GM19239 (cell line): ENCODE measurements at regions not wholly inside any gene's neighbourhood (a gene's known extent, or its start where the extent isn't known, plus 50 kb on each side); places are given as distances from the start of the nearest gene placed in this dataset.

Experiments
- DNase-seq: peaks from one replicate; pipeline ENCODE4 v3.0.0; 2011; ENCODE audit warnings: low spot score; ENCODE audit not compliant: insufficient read length
- FAIRE-seq: peaks from 2 replicates; lab custom pipeline; 2011; peaks lifted over from hg19 to GRCh38; lab: Jason Lieb, UNC

DNA sequence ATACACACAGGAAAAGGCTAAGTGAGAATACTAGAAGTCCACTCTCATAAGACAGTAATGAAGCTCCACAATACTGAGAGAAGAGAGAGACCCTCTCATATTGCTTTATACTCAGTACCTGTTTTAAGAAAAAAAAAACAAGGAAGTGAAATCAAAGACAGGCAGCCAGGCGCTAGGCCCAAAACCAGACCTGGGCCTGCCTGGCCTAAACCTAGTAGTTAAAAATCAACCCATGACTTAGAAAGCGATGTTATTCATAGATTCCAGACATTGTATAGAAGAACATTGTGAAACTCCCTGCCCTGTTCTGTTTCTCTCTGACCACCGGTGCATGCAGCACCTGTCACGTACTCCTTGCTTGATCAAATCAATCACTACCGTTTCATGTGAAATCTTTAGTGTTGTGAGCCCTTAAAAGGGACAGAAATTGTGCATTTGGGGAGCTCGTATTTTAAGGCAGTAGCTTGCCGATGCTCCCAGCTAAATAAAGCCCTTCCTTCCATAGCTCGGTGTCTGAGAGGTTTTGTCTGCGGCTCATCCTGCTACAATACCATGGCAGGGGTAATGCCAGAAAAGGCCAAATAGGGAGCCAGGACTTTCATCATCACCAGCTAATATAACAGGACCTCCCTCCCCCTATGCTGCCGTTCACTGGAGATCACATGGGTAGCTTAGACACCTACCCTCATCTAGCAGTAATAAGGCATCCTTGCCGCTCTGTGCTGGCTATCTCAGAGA, 1294.1 kb downstream of the NSUN3 start:
- DNase-seq = no peak
- FAIRE-seq = peak; percentile 89

DNA sequence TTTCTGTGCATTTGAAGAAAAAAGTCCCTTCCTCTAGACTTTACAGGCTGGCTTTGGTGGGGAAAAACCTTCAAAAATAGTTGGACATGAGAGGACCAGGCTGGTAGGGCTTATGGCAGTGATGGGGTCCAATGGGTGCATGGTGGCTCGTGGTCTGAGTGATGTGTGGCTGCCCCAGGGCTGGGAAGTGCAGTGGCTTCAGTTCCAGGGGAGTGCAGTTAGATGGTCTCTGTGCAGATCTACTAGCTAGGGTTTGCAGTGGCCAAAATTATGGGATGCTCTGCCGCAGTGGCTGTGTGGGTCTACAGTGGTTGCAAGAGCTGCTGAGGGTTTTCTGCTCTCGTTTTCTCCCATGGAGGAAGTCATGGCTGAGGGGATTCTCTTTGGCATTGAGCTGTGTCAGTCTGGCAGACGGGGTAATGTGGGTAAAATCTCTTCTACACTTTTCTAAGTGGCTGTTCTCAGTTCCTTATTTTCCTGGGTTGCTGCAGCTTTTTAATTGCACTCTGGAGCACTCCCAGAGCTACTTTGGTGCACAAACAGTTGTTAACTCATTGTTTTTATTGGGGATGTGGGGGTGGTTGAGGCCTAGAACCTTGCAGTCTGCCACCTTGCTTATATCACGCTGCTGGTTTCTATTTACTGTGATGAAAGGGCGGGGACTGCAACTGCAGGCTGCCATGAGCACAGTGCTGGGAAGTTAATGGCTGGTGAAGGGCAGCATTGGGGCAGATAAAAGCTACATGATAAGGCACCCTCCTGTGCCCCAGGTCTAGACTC, 1324.6 kb downstream of the NSUN3 start:
- DNase-seq = no peak
- FAIRE-seq = no peak

DNA sequence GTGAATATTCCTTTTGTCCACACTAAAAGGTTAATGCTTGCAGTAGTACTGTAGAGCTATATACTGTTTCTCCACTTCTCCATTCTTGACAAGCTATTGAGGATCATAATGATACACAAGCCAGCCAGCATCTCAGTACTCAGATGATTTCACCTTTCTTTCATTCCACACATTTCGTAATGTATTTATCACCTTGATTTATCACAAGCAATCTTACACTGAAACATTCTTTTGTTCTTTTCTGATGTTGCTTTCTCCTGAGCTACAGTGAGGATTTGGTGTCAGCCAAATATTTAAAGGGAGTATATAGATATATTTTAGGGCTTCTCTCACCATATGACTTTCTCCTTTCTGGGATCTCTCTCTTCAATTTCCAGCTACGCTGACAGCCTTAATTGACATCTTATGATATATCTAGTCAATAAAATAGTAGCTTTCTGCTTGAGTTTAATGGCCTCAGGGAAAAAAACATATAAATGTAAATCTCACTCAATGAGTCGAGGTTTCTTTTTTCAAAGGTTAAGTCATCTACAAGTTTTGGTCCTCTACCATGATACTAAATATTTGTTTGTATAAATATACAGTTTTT, 1327.0 kb downstream of the NSUN3 start:
- no peak for FAIRE-seq
- no peak for DNase-seq

DNA sequence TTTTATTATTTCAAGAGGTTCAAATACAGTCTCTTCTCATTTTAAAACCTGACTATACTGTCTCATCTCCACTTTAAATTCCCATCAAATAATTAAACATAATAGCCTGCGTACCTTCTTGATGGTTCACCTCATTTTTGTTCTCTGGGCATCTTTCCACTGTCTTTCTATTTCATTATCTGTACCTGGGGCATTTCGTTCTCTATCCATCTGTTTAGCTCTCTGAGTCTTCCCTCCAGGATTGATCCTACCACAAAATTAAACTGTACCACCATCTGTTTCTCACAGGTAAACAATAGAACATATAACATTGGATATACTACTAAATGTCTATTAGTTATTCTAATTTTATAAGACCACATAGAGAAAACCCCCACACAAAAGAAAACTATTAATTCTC, 1331.4 kb downstream of the NSUN3 start:
- DNase-seq (no peak), FAIRE-seq (no peak)

DNA sequence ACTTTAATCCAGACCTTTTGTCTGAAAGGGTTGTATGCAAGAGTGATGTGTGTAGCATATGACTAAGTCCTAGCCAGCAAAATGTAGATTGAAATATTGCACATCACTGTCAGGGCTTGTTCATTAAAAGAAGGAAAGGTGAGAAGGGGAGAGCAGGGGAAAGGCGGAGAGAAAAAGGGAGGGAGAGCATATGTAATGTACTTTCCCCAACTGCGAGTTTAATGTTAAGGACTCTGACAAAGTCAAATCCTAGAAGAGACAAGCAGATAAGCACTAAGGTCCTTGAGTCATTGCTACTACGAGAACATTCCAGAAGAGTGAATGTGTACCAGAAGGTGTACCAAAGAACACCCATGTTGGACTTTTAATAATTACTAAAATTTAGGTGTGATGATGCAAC, 1336.7 kb downstream of the NSUN3 start:
- DNase-seq (no peak), FAIRE-seq (no peak)

DNA sequence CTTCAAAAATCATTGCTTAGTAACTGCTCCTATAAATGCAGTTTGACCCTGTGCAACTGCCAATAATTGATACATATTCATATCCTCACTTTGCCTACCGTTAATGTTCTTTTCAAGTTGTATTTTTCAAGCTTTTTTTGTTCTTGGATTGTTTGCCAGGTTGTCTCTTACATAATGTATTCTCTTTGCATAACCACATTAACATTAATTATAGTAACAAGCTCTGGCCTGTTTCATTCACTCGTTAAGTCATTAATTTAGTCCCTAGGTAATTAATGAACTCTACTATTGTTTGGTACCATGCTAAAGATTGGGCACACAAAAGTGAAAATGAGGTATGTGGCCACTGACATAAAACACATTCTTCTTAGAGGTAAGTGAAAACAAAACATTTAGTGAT, 1338.8 kb downstream of the NSUN3 start:
- peak; percentile 23 for FAIRE-seq
- no peak for DNase-seq

DNA sequence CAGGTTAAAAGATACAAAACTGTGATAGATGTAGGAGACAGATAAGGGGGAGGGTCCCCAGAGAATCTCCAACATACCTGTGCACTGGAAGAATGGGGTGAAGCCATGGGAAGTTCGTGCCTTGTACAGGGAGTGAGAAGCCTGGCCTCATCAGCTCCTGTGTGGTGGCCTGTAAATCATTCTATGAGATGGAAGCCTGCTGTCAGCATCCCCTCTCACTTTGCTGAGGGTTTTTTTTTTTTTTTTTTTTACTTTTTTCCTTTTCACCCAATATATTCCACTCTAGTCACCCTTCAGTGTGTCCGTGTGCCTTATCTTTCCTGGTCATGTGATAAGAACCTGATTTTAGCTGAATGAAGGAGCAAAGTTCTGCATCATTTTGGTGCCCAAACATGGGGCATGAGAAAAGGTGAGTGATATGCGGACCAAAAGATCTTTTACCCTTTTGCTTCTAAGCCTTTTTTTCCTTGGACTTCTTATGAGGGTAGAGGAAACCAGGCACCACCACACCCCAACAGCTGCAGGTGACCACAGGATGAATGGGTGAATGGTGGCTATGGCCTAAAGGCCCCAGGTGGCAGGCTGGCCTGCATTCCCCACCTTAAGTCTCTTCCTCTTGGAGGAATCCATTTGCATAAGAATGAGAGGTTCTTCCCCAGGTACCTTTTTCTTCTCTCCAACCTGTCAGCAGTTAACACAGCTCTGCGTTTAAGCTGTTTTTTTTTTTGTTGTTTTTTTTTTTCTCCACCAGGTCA, 1345.0 kb downstream of the NSUN3 start:
- DNase-seq (no peak), FAIRE-seq (no peak)

DNA sequence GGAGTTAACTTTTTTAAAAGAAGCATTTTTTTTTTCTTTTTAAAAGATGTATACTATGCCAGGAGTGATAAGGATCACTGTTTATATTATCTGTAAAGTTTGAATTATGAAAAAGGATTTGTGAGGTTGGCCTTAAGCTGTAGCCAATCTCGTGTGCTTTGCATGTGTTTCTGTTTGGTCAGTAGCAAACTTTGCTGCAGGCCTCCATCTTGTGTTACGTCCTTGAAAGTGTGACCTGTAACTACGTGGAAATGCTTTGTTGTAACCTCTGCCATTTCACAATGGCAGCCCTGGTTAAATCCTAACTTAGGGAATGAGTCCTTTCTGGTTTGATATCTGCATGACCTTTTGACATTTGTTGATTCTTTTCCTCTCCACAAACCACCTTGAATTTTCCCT, 1345.6 kb downstream of the NSUN3 start:
- FAIRE-seq (no peak), DNase-seq (no peak)

DNA sequence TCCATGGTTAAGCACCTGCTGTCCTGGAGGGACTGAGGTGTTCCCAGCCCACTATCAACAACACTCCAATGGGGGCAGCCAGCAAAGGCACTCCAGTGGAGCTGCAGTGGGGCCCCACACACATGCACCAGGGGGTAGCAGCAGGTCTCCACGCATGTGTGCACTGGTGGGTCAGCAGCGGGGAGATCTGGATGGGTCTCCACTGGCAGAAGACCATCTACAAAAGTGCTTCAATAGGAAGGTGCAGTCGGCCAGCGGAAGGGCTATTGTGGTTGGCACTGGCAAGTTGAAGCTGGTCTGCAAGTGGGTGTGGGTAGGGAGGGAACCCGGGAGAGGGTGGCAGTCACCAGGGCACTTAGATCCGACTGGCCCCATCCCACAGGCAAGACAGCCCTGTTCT, 1355.4 kb downstream of the NSUN3 start:
- no peak for FAIRE-seq
- no peak for DNase-seq

DNA sequence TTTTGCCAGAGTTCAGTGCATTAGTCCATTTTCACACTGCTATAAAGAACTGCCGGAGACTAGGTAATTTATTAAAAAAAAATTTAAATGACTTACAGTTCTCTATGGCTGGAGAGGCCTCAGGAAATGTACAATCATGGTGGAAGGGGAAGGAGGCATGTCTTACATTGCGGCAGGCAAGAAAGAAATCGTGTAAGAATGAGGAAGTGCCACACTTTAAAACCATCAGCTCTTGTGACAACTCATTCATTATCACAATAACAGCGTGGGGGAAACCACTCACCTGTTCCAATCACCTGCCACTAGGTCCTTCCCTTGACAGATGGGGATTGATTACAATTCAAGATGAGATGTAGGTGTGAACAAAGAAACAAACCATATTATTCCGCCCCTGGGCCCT, 1361.4 kb downstream of the NSUN3 start:
- DNase-seq (no peak), FAIRE-seq (no peak)

DNA sequence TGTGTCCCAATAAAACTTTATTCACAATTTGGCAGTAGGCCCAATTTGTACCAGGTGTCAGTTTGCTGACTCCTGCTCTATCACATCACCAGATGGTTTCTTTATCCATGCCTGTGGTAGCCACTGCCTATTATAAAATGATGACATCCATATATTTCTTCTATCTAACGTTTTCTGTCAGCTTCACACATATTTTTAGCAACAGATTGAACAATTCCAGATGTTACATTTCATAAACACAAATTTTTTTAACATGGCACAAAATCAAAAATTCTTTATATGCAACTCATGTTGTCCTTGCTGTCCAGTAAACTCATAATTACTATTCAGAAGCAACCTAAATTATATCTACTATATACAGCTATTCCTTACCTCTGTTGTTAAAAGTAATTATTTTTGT, 1371.6 kb downstream of the NSUN3 start:
- DNase-seq (no peak), FAIRE-seq (no peak)

DNA sequence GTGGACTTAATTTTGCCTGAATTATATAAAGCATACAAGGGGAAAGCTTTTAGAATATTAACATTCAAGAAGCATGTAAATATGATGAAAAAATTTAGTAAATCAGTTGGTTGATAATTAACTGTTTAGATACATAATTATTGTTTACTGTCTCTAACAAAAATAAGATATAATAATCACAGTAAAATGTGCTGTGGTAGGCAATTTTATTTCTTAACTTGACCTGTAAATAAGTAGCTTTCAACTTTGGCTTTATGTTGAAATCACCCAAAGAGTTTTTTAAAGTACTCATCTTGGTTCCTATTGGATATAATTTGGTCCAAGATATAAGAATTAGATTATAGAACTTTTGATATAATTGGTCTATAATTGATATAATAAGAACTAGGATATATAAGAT, 1374.5 kb downstream of the NSUN3 start:
- no peak for DNase-seq
- no peak for FAIRE-seq

DNA sequence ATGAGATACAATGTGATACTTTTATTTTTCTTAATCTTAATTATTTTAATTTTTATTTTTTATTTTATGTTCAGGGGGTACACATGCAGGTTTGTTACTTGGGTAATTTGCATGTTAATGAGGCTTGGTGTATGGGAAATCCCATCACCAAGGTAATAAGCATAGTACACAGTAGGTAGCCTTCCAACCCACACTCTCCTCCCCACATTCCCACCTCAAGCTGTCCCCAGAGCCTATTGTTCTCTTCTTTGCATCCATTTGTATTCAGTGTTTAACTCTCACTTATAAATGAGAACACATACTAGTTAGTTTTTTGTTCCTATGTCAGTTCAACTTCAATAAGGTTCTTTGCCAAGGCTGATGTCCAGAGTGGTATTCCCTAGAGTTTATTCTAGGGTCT, 1375.4 kb downstream of the NSUN3 start:
- no peak for DNase-seq
- no peak for FAIRE-seq

DNA sequence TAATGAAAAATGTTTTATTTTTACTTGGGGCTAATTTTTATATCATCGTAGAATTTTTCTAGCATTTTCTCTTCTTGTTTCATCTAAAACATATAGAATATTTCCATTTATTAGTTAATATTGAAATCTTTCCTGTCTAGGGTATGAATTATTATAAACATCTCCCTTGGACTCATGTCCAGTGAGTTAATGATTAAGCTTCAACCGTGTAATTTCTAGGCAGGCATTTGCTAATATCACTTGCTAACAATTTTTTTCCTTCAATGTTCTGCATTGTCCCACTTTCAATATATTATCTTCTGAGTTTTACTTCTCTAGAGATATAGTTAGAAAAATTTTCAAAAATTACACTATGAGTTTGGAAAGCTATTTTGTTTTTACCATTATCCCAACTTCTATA, 1371.6 kb upstream of the EPHA6 start:
- DNase-seq (no peak), FAIRE-seq (no peak)

DNA sequence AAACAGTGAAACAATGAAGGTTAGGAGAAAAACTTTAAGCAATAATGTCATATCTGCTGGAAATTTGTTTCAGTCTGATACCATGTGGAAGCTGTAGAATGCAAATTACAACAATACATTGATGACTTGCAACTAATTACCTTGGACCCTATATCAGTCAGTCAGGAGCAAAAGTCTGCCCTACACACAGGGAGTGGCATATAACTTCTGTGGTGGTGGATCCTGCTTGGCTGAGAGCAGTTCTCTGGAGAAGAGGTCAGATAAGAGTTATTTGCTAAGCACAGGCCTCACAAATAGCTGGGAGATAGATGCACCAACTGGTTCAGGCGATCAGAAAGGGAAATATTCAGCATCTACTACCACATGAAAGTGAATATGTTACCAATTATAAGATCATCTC, 1364.6 kb upstream of the EPHA6 start:
- FAIRE-seq (no peak), DNase-seq (no peak)

DNA sequence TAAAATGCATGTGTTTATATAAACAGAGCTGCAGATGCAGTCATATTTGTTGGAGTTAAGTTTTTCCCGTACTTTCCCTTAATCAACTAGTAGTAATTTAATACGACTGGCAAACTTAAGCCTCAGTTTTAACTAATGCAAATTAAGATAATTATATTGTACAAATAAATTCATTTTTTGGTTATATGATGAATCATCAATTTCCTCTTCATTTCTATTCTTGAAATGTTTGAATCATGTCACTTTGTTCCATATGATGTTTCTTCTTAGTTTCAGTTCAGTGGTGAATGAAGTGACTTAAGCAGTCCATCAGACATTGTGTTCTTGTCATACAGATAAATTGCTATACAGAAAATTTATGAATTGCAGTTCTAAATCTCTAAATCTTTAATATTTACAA, 1361.2 kb upstream of the EPHA6 start:
- FAIRE-seq (no peak), DNase-seq (no peak)

DNA sequence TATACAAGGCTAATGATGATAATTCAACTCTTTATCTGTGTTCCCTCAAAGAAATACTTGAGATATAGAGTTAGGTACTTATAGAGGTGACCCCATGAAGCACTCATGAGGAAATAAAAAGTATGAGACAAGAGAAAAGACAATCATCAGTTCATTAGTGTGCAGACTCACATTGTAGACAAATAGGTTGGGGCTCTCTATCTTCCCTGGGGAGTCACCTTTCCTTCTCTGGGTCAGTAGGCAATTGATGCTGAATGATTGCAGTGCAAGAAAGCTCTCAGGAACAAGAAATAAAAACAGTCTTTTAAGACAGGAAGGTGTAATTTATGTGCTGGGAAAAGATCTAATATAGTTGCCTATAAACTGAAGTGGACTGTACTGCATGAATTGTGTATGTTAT, 1357.6 kb upstream of the EPHA6 start:
- FAIRE-seq (no peak), DNase-seq (no peak)

DNA sequence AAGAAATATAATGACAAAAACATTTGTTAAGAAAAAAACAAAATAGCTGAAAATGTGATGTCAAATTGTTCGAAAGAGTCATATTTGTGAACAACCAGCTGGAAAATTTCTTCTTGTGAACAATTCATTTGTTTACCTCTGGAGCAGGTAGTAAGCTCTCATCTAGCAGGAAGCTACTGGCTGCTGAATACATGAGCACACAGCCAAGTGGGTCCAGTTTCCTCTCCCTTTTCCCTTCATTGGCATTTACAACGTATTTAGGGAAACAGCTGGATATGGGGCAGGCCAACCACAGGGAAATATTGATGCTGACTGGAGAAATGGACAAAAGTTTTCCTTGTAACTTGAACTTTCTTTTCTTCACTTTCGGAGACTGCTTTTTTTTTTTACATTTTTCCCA, 1354.7 kb upstream of the EPHA6 start:
- no peak for DNase-seq
- FAIRE-seq = no peak

DNA sequence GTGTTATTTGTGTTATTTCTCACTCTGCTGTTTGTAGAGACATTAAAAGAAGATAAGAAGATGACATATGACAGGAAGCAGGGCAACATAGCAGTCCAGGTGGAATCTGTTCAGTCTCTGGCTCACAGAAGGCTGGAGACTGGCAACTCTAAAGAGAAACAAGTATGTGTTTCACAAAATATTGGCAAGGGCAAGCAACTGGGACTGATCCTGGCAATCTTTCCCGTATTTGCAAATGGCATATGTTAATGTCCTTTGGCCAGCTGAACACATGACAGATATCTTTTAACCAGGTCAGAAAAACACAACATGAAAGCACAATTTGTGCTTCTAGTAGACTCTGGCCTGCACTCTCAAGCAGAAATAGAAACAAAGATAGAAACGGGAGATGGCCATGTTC, 1354.1 kb upstream of the EPHA6 start:
- FAIRE-seq = no peak

DNA sequence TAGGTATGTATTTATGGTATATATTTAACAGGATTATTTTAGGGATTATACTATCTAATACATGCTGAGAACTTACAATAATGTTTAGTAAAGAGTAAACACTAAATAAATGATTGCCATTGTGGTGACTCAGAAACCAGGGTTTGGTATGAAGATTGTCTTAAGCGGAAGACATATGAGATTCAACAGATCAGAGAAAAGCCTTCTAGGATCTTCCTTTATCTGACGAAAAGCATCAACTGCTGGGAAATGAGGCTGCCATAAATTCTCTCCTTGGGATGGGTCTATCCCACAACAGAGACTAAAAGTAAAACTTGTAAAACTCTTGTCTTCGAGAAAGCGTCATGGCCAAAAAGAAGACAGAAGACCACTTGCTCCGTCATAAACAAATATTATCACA, 1352.2 kb upstream of the EPHA6 start:
- FAIRE-seq (no peak), DNase-seq (no peak)

More for the DNA sequence above, 1354.1 kb upstream of the EPHA6 start:
- no peak for DNase-seq

DNA sequence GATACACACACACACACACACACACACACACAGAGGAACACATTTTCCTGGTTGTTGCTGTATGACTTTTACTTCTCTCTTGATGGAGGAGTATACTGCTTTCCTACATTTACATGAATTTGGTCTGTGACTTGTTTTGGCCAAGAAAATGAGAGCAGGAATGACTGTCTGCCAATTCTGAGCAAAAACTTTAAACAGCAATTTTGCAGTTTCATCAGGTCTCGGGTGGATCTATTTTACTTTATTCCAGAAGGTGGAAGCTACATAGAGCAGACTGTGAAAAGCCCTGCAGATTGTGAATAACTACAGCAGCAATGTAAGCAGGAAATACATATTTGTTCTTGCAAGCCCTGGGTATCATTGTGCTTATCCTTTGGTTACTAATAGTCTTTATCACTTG, 1350.0 kb upstream of the EPHA6 start:
- DNase-seq (no peak), FAIRE-seq (no peak)
